Colonic mucosa (tissue), 4 donors: ENCODE measurements at regions not wholly inside any gene's neighbourhood (a gene's known extent, or its start where the extent isn't known, plus 50 kb on each side); places are given as distances from the start of the nearest gene placed in this dataset.
"Not testable (repeated sequence)": the region's sequence is repeated elsewhere in the genome, so short reads cannot be mapped to it uniquely, and the experiment has no call there.

Experiments
- DNase-seq: peaks from one replicate; pipeline ENCODE4 v3.0.0-alpha.2; 2020
- H3K27ac ChIP-seq: fragments of 200-600 bp; one replicate; pipeline ENCODE4 v1.8.0; 2021
- H3K27me3 ChIP-seq: fragments of 200-600 bp; one replicate; pipeline ENCODE4 v1.8.0; 2021
- H3K36me3 ChIP-seq: fragments of 200-600 bp; one replicate; pipeline ENCODE4 v1.8.0; 2021
- H3K4me1 ChIP-seq: fragments of 200-600 bp; one replicate; pipeline ENCODE4 v1.8.0; 2021; ENCODE audit warnings: mild to moderate bottlenecking
- H3K4me3 ChIP-seq: fragments of 200-600 bp; one replicate; pipeline ENCODE4 v1.8.0; 2021
- H3K9ac ChIP-seq, 2 donors: one replicate each; pipeline ENCODE4 v1.7.0; 2013; ENCODE audit warnings: control low read depth in 2 of 2, low read depth in 2 of 2, low read length in 2 of 2
- H3K9me3 ChIP-seq: fragments of 200-600 bp; one replicate; pipeline ENCODE4 v1.8.0; 2021
- intact Hi-C: fragments of 100-400 bp; cut with DNase I; formaldehyde crosslinking; loops from one replicate; pipeline ENCODE4 v1.14.1; 2022
- TF ChIP-seq, protein P1 (sequence below): fragments of 200-600 bp; IDR thresholded peaks from one replicate; pipeline ENCODE4 v1.8.0; 2022; ENCODE audit warnings: antibody characterized with exemption, mild to moderate bottlenecking
- donor health status: healthy.
- donor health status: DM: no; HTN: no; CAD: no.
- donor health status: DM: no; HTN: no; CAD: no.

DNA sequence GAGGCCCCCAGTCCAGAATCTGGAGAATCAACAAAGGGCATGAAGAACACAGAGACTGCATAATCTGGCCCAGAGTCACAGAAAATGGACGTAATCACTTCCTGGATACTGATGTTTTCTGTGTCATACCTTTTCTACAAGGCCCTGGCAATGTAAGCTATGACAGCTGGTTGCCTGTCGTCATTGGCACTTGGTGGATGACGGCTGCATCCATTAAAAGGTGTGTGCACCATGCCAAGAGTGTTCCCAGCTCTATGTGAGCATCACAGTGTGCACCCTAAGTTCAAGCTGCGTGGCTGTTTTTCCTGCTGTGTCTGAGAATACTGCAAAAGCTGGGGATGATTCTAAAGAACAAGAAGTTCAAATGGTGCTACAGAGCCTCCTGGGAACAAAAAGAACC lies 275.2 kb upstream of the CNR1 start:
- no peaks in the 10 kb centered on the region for H3K9me3 ChIP-seq
- H3K36me3 ChIP-seq: no peaks in the 10 kb centered on the region
- H3K9ac ChIP-seq: no peak overlapping the region
- TF ChIP-seq, protein P1, sequence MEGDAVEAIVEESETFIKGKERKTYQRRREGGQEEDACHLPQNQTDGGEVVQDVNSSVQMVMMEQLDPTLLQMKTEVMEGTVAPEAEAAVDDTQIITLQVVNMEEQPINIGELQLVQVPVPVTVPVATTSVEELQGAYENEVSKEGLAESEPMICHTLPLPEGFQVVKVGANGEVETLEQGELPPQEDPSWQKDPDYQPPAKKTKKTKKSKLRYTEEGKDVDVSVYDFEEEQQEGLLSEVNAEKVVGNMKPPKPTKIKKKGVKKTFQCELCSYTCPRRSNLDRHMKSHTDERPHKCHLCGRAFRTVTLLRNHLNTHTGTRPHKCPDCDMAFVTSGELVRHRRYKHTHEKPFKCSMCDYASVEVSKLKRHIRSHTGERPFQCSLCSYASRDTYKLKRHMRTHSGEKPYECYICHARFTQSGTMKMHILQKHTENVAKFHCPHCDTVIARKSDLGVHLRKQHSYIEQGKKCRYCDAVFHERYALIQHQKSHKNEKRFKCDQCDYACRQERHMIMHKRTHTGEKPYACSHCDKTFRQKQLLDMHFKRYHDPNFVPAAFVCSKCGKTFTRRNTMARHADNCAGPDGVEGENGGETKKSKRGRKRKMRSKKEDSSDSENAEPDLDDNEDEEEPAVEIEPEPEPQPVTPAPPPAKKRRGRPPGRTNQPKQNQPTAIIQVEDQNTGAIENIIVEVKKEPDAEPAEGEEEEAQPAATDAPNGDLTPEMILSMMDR: no peak
- no peak overlapping the region for H3K27ac ChIP-seq
- H3K4me1 ChIP-seq: no peaks in the 10 kb centered on the region
- no peaks in the 10 kb centered on the region for H3K27me3 ChIP-seq
- no peak overlapping the region for H3K4me3 ChIP-seq
- intact Hi-C loops: no loop called here
- no peak for DNase-seq

DNA sequence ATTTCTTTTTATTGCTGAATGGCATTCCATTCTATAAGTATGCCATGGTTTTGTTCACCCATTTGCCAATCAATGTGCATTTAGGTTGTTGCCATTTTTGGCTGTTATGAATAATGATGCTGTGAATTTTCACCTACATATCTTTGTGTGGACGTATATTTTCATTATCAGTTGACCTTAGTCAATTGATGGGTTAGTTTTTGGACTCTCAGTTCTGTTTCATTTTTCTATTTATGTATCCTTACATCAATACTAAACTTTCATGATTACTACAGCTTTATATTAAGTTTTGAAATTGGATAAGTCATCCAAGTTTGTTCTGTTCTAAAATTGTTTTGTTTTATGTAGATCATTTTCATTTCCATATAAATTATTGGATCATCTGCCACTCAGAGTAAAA lies 261.9 kb upstream of the CNR1 start:
- Histone ChIP-seq H3K4me1 (no peaks in the 10 kb centered on the region), H3K4me3 (no peak overlapping the region), H3K36me3 (no peaks in the 10 kb centered on the region), H3K27me3 (no peaks in the 10 kb centered on the region), H3K27ac (no peak overlapping the region), H3K9me3 (no peaks in the 10 kb centered on the region), H3K9ac (no peak overlapping the region)
- no peak for DNase-seq
- intact Hi-C loops: no loop called here
- TF ChIP-seq, protein P1: no peak

DNA sequence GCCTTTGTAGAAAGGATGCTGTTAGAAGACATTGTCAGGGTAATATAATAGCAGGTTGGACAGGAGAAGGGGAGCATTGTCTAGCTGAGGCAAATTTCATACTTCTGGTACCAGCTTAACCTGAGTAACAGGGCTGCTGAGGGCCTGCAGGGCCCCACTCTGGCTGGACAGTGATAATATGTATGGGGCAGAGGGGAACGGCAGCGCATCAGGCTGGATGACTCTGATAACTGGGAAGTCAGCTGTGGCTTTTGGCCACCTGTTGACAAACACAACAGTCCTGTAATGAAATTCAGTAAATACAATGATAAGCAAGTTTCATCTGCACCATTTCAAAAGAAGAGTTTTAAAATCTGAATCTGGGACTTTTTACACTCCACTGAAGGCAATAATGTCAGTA lies 259.9 kb upstream of the CNR1 start:
- Histone ChIP-seq H3K9ac (no peak overlapping the region), H3K9me3 (no peaks in the 10 kb centered on the region), H3K4me1 (no peaks in the 10 kb centered on the region), H3K27ac (no peak overlapping the region), H3K36me3 (no peaks in the 10 kb centered on the region), H3K27me3 (no peaks in the 10 kb centered on the region), H3K4me3 (no peak overlapping the region)
- intact Hi-C loops: no loop called here
- no peak for DNase-seq
- TF ChIP-seq, protein P1: no peak

DNA sequence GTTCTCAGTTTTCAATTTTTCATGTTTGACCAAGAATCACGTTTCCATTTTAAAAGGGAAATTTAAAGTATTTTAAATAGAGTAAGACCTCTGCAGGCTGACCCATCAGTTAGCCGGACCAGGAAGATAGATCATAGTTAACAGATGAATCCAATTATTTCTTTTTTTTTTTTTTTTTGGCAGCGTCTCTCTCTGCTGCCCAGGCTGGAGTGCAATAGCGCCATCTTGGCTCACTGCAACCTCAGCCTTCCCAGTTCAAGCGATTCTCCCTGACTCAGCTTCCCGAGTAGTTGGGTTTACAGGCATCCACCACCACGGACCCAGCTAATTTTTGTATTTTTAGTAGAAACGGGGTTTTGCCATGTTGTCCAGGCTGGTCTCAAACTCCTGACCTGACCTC lies 256.7 kb upstream of the CNR1 start:
- no peaks in the 10 kb centered on the region for H3K36me3 ChIP-seq
- intact Hi-C loops: no loop called here
- H3K27ac ChIP-seq: no peak overlapping the region
- no peak for DNase-seq
- H3K4me1 ChIP-seq: no peaks in the 10 kb centered on the region
- TF ChIP-seq, protein P1: no peak
- no peaks in the 10 kb centered on the region for H3K27me3 ChIP-seq
- H3K9me3 ChIP-seq: no peaks in the 10 kb centered on the region
- no peak overlapping the region for H3K9ac ChIP-seq
- H3K4me3 ChIP-seq: no peak overlapping the region

DNA sequence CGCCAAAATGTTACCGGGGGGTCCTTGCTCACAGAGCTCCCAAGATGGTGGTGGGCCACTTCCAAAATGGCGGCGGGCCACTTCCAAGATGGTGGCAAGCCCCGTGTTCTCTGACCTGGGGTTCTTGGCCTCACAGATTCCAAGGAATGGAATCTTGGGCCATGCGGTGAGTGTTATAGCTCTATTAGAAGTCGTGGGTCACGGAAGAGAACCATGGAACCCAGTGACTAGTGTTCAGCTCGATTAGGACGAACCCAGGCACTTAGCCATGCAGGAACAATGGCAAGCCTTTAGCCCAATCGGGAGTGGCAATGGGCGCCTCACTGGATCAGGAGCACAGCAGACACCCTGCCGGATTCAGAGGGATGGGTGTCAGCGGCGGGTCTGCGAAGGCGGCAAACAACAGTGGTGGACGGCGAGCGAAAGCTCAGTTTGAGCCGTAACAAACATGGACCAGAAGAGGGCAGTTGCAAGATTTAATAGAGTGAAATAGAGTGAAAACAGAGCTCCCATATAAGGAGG lies 254.9 kb upstream of the CNR1 start:
- intact Hi-C loops, H3K9me3 ChIP-seq, H3K27ac ChIP-seq, DNase-seq, H3K4me1 ChIP-seq, H3K36me3 ChIP-seq, H3K27me3 ChIP-seq, H3K9ac ChIP-seq, H3K4me3 ChIP-seq: not testable (repeated sequence)

DNA sequence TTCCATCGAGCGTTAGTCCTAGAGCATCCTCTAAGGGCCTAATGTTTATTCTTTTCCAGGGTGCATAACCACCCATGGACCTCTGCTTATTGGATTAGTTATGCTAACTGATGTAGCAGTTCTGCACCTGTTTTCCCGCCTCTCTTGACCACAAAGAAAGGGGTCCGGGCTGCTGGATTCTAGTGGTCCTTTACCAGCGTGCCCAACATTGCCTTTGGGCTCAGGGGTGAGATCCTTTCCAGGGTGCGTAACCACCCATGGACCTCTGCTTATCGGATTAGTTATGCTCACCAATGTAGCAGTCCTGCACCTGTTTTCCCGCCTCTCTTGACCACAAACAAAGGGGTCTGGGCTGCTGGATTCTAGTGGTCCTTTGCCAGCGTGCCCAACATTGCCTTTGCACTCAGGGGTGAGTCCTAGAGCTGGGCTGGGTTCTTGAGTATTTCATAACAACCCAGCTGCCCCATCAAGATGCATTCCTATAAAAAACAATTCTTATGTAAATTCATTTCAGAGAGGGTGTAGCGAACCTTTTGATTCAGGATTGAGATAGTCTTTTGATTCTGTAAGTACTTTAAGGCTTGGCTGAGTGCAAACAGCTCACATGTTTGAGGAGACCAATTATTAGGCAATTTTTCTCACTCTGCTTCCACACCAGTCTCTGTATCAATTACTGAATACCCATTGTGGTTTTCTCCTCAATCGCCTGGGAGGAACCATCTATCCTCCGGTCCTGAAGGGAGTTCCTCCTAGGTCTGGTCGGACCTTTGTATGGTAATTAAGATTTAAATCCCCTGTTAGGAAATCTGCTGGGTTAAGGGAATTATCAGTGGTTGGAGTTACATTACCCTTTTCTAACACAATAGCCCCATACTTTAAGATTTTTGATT lies 253.0 kb upstream of the CNR1 start:
- H3K27ac ChIP-seq, H3K27me3 ChIP-seq, H3K4me3 ChIP-seq, H3K4me1 ChIP-seq, H3K9me3 ChIP-seq, H3K9ac ChIP-seq, intact Hi-C loops, H3K36me3 ChIP-seq, DNase-seq: not testable (repeated sequence)

DNA sequence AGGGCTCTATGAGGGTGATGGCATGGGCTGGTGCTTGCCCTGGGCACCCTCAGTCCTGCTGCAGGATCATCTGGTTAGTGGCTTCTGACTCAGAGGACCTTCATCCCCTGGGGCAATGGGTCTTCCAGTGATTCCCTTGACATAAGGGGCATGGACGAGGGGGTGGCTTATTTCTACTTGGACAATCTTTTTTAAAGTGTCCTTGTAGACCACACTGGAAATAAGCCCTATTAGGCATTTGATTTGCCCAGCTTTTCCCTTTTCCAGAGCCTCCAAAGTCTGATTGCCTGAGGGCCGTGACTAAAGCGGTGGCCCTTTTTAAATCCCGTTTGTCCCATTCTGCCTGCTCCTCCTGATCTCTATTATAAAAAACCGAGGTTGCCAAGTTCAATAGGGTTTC lies 251.2 kb upstream of the CNR1 start:
- H3K36me3 ChIP-seq, intact Hi-C loops: not testable (repeated sequence)

More for the DNA sequence above, 251.2 kb upstream of the CNR1 start:
- not testable (repeated sequence) for H3K27ac ChIP-seq, DNase-seq, H3K4me1 ChIP-seq, H3K27me3 ChIP-seq, H3K4me3 ChIP-seq, H3K9me3 ChIP-seq, H3K9ac ChIP-seq
